SK-N-SH (cell line): ENCODE measurements at regions not wholly inside any gene's neighbourhood (a gene's known extent, or its start where the extent isn't known, plus 50 kb on each side); places are given as distances from the start of the nearest gene placed in this dataset.

Source experiments
- CTCF ChIA-PET: fragments of 300-600, 350-600 bp; formaldehyde crosslinking; extraction: SDS; loops from one replicate; lab custom pipeline; 2021; lab: Yijun Ruan, JAX
- POLR2A ChIA-PET: fragments of 350-600 bp; sonication (Branson Sonifier 250); formaldehyde crosslinking; extraction: SDS; loops from one replicate; lab custom pipeline; 2020; ENCODE audit warnings: antibody characterized with exemption, inconsistent platforms; lab: Yijun Ruan, JAX
- DNase-seq: peaks from one replicate; pipeline ENCODE4 v3.0.0; 2012
- H2AFZ ChIP-seq: fragments of 200-600 bp; sonication (generic); 2 replicates; pipeline ENCODE4 v1.8.1; 2016; ENCODE audit warnings: antibody characterized with exemption, mild to moderate bottlenecking, low read depth
- H3F3A ChIP-seq: fragments of 200-600 bp; sonication (generic); replicated peaks from 2 replicates; pipeline ENCODE3; 2016; ENCODE audit warnings: antibody characterized with exemption, mild to moderate bottlenecking; ENCODE audit not compliant: insufficient read depth
- H3K27ac ChIP-seq, 2 experiments: fragments of 200-500 bp in 1 of 2; fragments of 200-600 bp in 1 of 2; sonication (Bioruptor generic) in 1 of 2; sonication (generic), shearing (Covaris generic) in 1 of 2; 2 replicates each; pipeline versions ENCODE4 v1.5.1 to v1.6.1; 2014 to 2016; ENCODE audit warnings: low read depth in 2 of 2, inconsistent platforms in 1 of 2, low read length in 1 of 2, mild to moderate bottlenecking in 1 of 2, mixed read lengths in 1 of 2
- H3K27me3 ChIP-seq: fragments of 200-600 bp; sonication (generic), shearing (Covaris generic); 2 replicates; pipeline ENCODE4 v1.6.1; 2016; ENCODE audit warnings: mixed run types; ENCODE audit not compliant: insufficient read depth
- H3K36me3 ChIP-seq, 2 experiments: fragments of 200-500 bp in 1 of 2; fragments of 200-600 bp in 1 of 2; sonication (Bioruptor generic) in 1 of 2; sonication (generic) in 1 of 2; replicated peaks in 1 of 2; 2 replicates each; pipeline versions ENCODE3 to v1.5.1; 2014 to 2016; ENCODE audit warnings: low read length in 1 of 2, mild to moderate bottlenecking in 1 of 2; ENCODE audit not compliant: insufficient read depth in 2 of 2, control insufficient read depth in 1 of 2
- H3K4me1 ChIP-seq, 2 experiments: fragments of 200-500 bp in 1 of 2; fragments of 200-600 bp in 1 of 2; sonication (Bioruptor generic) in 1 of 2; sonication (generic), shearing (Covaris generic) in 1 of 2; 2 replicates each; pipeline versions ENCODE4 v1.5.1 to v1.6.1; 2014 to 2016; ENCODE audit warnings: low read depth in 1 of 2, low read length in 1 of 2, mixed run types in 1 of 2; ENCODE audit not compliant: insufficient read depth in 2 of 2, control insufficient read depth in 1 of 2
- H3K4me2 ChIP-seq: fragments of 200-600 bp; sonication (generic), shearing (Covaris generic); 2 replicates; pipeline ENCODE4 v1.6.1; 2017; ENCODE audit warnings: mixed run types
- H3K4me3 ChIP-seq, 2 experiments: fragments of 200-500 bp in 1 of 2; fragments of 200-600 bp in 1 of 2; sonication (Bioruptor generic) in 1 of 2; sonication (generic), shearing (Covaris generic) in 1 of 2; 2 replicates each; pipeline versions ENCODE4 v1.5.1 to v1.8.1; 2014 to 2016; ENCODE audit warnings: low read depth in 2 of 2, inconsistent platforms in 1 of 2, low read length in 1 of 2, mild to moderate bottlenecking in 1 of 2, mixed read lengths in 1 of 2, moderate library complexity in 1 of 2
- H3K79me2 ChIP-seq: fragments of 200-600 bp; sonication (generic); 2 replicates; pipeline ENCODE4 v1.8.1; 2017; ENCODE audit warnings: mild to moderate bottlenecking; ENCODE audit not compliant: insufficient read depth
- H3K9ac ChIP-seq: fragments of 200-600 bp; sonication (generic); 2 replicates; pipeline ENCODE4 v1.6.1; 2017; ENCODE audit warnings: mixed run types
- H3K9me2 ChIP-seq: fragments of 200-600 bp; sonication (generic); 2 replicates; pipeline ENCODE4 v1.6.1; 2017; ENCODE audit warnings: mixed run types
- H3K9me3 ChIP-seq: fragments of 200-600 bp; sonication (generic); 2 replicates; pipeline ENCODE4 v1.6.1; 2017; ENCODE audit warnings: mixed run types, mild to moderate bottlenecking, moderate library complexity
- H4K20me1 ChIP-seq: fragments of 200-600 bp; sonication (generic); 2 replicates; pipeline ENCODE4 v1.6.1; 2017; ENCODE audit warnings: mild to moderate bottlenecking, mixed run types; ENCODE audit not compliant: insufficient read depth
- ELF1 ChIP-seq: IDR thresholded peaks from 2 replicates; pipeline ENCODE4 v1.4.0; 2012
- EZH2phosphoT487 ChIP-seq: fragments of 200-600 bp; sonication (generic); IDR thresholded peaks from 2 replicates; pipeline ENCODE4 v1.6.1; 2017; ENCODE audit warnings: low read depth, mixed run types, mild to moderate bottlenecking, antibody characterized with exemption, moderate library complexity, borderline replicate concordance
- POLR2AphosphoS5 ChIP-seq: IDR thresholded peaks from 2 replicates; pipeline ENCODE4 v1.6.1; 2012; ENCODE audit warnings: low read depth, low read length
- RAD21 ChIP-seq: IDR thresholded peaks from 2 replicates; pipeline ENCODE4 v1.6.1; 2012; ENCODE audit warnings: mild to moderate bottlenecking, low read length
- SMC3 ChIP-seq: IDR thresholded peaks from 2 replicates; pipeline ENCODE4 v1.6.1; 2012; ENCODE audit warnings: low read depth, low read length, improper control_type of control experiment
- WGBS: methylation state at CpG from one replicate; pipeline ENCODE4 v1.1.6; 2017; ENCODE audit warnings: low lambda C conversion rate; 5-methylcytosine and 5-hydroxymethylcytosine counted together
- TF ChIP-seq, protein P1 (sequence below): IDR thresholded peaks from 2 replicates; pipeline ENCODE4 v1.4.0; 2012; ENCODE audit warnings: low read depth, borderline replicate concordance
- TF ChIP-seq, protein P2 (sequence below): fragments of 150-350 bp; IDR thresholded peaks from 2 replicates; pipeline ENCODE4 v1.6.1; 2016; ENCODE audit warnings: mild to moderate bottlenecking, low read depth, low read length
- TF ChIP-seq, protein P3 (sequence below): IDR thresholded peaks from 2 replicates; pipeline ENCODE4 v1.4.0; 2012; ENCODE audit warnings: low read depth
- TF ChIP-seq, protein P4 (sequence below): fragments of 200-600 bp; sonication (generic); IDR thresholded peaks from 2 replicates; pipeline ENCODE4 v1.6.1; 2017; ENCODE audit warnings: antibody characterized with exemption, mild to moderate bottlenecking, moderate library complexity

DNA sequence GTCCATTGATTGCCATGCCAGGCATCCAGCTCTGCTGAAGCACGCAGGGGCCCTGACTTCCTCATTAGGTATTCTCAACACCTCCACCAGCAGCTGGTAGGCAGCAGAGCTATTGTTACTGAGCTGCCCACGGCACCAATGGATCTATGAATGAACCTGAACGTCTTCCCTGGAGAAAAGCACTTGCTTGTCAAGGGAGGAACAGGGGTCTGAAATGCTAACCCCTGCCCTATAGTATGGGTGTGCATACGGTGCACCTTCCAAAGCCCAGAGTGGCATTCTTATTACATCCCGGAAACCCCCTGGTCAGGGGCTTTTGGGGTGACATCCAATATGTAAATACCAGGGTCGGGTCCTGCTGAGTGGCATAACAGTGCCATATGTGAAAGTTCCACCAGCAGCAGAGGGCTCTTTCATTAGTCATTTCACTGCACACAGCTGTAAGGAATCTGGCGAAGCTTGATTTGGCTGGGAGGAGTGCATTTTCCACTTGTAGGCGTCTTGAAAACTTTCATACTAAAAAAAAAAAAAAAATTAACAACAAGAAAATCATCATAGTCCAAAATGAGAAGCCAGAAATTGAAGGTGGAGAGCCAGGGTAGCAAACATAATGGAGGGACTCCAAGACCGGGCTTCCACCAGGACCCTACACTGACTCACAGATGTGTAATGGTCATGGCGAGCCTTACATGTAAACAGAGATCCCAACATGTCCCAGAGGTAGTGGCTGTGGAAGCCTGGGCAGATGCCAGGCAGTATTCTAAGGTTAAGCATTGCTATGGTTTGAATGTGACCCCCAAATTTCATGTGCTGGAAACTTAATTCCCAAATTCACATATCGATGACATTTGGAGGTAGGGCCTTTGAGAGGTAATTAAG is 58.8 kb upstream of the PRDX6 start:
- Histone ChIP-seq H2AFZ (no peak overlapping the region), H3K4me1 (peaks cover 0 to 2% of the 10 kb centered on the region in 2 experiments; a peak in 1 of 4 replicates), H3F3A (no peaks in the 10 kb centered on the region), H3K27me3 (no peaks in the 10 kb centered on the region), H3K9me2 (no peaks in the 10 kb centered on the region), H4K20me1 (no peaks in the 10 kb centered on the region), H3K4me2 (no peak overlapping the region), H3K9me3 (no peaks in the 10 kb centered on the region), H3K9ac (no peak overlapping the region), H3K36me3 (no peaks in the 10 kb centered on the region), H3K27ac (no peak overlapping the region), H3K79me2 (no peaks in the 10 kb centered on the region), H3K4me3 (no peak overlapping the region)
- CTCF ChIA-PET, result interaction anchor here (1.0 to 1.9 kb wide), 2 partner anchors 13 kb away, joined by 3 to 11 read pairs; no protein-coding TSS in a partner anchor
- 90% methylated on average over 11 of the region's 11 CpGs for WGBS
- TF ChIP-seq, protein P1, sequence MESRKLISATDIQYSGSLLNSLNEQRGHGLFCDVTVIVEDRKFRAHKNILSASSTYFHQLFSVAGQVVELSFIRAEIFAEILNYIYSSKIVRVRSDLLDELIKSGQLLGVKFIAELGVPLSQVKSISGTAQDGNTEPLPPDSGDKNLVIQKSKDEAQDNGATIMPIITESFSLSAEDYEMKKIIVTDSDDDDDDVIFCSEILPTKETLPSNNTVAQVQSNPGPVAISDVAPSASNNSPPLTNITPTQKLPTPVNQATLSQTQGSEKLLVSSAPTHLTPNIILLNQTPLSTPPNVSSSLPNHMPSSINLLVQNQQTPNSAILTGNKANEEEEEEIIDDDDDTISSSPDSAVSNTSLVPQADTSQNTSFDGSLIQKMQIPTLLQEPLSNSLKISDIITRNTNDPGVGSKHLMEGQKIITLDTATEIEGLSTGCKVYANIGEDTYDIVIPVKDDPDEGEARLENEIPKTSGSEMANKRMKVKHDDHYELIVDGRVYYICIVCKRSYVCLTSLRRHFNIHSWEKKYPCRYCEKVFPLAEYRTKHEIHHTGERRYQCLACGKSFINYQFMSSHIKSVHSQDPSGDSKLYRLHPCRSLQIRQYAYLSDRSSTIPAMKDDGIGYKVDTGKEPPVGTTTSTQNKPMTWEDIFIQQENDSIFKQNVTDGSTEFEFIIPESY, result no peak
- TF ChIP-seq EZH2phosphoT487, result no peak
- TF ChIP-seq SMC3, result no peak
- TF ChIP-seq RAD21, result no peak
- TF ChIP-seq ELF1, result no peak
- no peak for TF ChIP-seq POLR2AphosphoS5
- TF ChIP-seq, protein P2, sequence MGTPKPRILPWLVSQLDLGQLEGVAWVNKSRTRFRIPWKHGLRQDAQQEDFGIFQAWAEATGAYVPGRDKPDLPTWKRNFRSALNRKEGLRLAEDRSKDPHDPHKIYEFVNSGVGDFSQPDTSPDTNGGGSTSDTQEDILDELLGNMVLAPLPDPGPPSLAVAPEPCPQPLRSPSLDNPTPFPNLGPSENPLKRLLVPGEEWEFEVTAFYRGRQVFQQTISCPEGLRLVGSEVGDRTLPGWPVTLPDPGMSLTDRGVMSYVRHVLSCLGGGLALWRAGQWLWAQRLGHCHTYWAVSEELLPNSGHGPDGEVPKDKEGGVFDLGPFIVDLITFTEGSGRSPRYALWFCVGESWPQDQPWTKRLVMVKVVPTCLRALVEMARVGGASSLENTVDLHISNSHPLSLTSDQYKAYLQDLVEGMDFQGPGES, result no peak
- TF ChIP-seq, protein P3, sequence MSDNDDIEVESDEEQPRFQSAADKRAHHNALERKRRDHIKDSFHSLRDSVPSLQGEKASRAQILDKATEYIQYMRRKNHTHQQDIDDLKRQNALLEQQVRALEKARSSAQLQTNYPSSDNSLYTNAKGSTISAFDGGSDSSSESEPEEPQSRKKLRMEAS, result no peak
- TF ChIP-seq, protein P4, sequence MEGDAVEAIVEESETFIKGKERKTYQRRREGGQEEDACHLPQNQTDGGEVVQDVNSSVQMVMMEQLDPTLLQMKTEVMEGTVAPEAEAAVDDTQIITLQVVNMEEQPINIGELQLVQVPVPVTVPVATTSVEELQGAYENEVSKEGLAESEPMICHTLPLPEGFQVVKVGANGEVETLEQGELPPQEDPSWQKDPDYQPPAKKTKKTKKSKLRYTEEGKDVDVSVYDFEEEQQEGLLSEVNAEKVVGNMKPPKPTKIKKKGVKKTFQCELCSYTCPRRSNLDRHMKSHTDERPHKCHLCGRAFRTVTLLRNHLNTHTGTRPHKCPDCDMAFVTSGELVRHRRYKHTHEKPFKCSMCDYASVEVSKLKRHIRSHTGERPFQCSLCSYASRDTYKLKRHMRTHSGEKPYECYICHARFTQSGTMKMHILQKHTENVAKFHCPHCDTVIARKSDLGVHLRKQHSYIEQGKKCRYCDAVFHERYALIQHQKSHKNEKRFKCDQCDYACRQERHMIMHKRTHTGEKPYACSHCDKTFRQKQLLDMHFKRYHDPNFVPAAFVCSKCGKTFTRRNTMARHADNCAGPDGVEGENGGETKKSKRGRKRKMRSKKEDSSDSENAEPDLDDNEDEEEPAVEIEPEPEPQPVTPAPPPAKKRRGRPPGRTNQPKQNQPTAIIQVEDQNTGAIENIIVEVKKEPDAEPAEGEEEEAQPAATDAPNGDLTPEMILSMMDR, result no peak
- POLR2A ChIA-PET, result no interaction called here
- no peak for DNase-seq
